Caco-2 (cell line): ENCODE measurements at regions not wholly inside any gene's neighbourhood (a gene's known extent, or its start where the extent isn't known, plus 50 kb on each side); places are given as distances from the start of the nearest gene placed in this dataset.

ENCODE experiments used
- BruUV-seq: library from RNA; stranded (reverse); fragments of 400-500 nt; replicated peaks from 2 replicates; lab custom pipeline; 2021; lab: Mats Ljungman, UMichigan
- CTCF ChIA-PET: fragments of 300-600 bp; sonication (Branson Sonifier 250); formaldehyde crosslinking; loops from one replicate; lab custom pipeline; 2022; ENCODE audit warnings: antibody characterized with exemption; lab: Charles Lee
- POLR2A ChIA-PET: fragments of 300-600 bp; sonication (Branson Sonifier 250); formaldehyde crosslinking; loops from one replicate; lab custom pipeline; 2022; ENCODE audit warnings: antibody characterized with exemption; lab: Charles Lee
- DNase-seq, 2 experiments: peaks; one replicate each; pipeline versions ENCODE4 v3.0.0 to v3.0.0-alpha.2; 2020 to 2022
- H3K27me3 ChIP-seq: replicated peaks from 2 replicates; pipeline ENCODE4 v1.6.0; 2011; ENCODE audit warnings: low read length; ENCODE audit not compliant: control insufficient read depth, insufficient read depth
- H3K36me3 ChIP-seq: 2 replicates; pipeline ENCODE4 v1.5.1; 2011; ENCODE audit warnings: low read length; ENCODE audit not compliant: control insufficient read depth, insufficient read depth
- H3K4me1 ChIP-seq: fragments of 250-450 bp; sonication (Bioruptor Pico); 2 replicates; pipeline ENCODE4 v1.5.1; 2020; ENCODE audit warnings: mild to moderate bottlenecking
- H3K4me3 ChIP-seq: 2 replicates; pipeline ENCODE4 v1.5.1; 2011; ENCODE audit warnings: low read depth, mild to moderate bottlenecking, control low read depth, low read length
- H3K9me3 ChIP-seq: fragments of 250-450 bp; sonication (Bioruptor Pico); 2 replicates; pipeline ENCODE4 v1.5.1; 2020; ENCODE audit warnings: mild to moderate bottlenecking, moderate library complexity
- H3K27ac Mint-ChIP-seq: one replicate; pipeline ENCODE4 v1.8.0; 2022; ENCODE audit warnings: mixed read lengths; ENCODE audit not compliant: unreplicated experiment
- H3K27me3 Mint-ChIP-seq: one replicate; pipeline ENCODE4 v1.8.0; 2022; ENCODE audit warnings: mixed read lengths; ENCODE audit not compliant: insufficient read depth, unreplicated experiment
- H3K36me3 Mint-ChIP-seq: one replicate; pipeline ENCODE4 v1.8.0; 2022; ENCODE audit warnings: mild to moderate bottlenecking, mixed read lengths; ENCODE audit not compliant: insufficient read depth, unreplicated experiment
- H3K4me1 Mint-ChIP-seq: one replicate; pipeline ENCODE4 v1.8.0; 2022; ENCODE audit warnings: low read depth, mixed read lengths; ENCODE audit not compliant: unreplicated experiment
- H3K4me3 Mint-ChIP-seq: one replicate; pipeline ENCODE4 v1.8.0; 2022; ENCODE audit warnings: mild to moderate bottlenecking, moderate library complexity, mixed read lengths; ENCODE audit not compliant: unreplicated experiment
- H3K9me3 Mint-ChIP-seq: one replicate; pipeline ENCODE4 v1.8.0; 2022; ENCODE audit warnings: mixed read lengths; ENCODE audit not compliant: unreplicated experiment
- intact Hi-C: fragments of 100-400 bp; cut with micrococcal nuclease; formaldehyde crosslinking; loops from one replicate; pipeline ENCODE4 v1.10.0; 2022; ENCODE audit not compliant: unreplicated experiment
- TF ChIP-seq, protein P1 (sequence below), 2 experiments: fragments of 200-600 bp in 1 of 2; IDR thresholded peaks; 1 replicate in 1 of 2; 2 replicates in 1 of 2; pipeline versions ENCODE4 v1.5.1 to v1.8.0; 2011 to 2022; ENCODE audit warnings: antibody characterized with exemption in 1 of 2, control low read depth in 1 of 2, inconsistent platforms in 1 of 2, low read depth in 1 of 2, low read length in 1 of 2, mild to moderate bottlenecking in 1 of 2, moderate library complexity in 1 of 2; ENCODE audit not compliant: insufficient read depth in 1 of 2, severe bottlenecking in 1 of 2, unreplicated experiment in 1 of 2

DNA sequence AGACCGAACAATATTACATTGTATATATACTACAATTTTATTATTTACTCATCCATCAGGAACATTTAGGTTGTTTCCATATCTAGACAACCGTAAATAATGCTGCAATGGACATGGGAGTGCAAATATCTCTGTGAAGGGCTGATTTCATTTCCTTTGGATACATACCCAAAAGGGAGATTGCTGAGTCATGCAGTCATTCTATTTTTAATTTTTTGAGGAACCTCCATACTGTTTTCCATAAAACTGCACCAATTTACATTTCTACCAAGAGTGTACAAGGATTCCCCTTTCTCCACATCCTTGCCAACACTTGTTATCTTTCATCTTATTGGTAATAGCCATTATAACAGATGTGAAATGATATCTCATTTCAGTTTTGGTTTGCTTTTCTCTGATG is 84.7 kb downstream of the SLC41A2 start:
- POLR2A ChIA-PET = no interaction called here
- TF ChIP-seq, protein P1, sequence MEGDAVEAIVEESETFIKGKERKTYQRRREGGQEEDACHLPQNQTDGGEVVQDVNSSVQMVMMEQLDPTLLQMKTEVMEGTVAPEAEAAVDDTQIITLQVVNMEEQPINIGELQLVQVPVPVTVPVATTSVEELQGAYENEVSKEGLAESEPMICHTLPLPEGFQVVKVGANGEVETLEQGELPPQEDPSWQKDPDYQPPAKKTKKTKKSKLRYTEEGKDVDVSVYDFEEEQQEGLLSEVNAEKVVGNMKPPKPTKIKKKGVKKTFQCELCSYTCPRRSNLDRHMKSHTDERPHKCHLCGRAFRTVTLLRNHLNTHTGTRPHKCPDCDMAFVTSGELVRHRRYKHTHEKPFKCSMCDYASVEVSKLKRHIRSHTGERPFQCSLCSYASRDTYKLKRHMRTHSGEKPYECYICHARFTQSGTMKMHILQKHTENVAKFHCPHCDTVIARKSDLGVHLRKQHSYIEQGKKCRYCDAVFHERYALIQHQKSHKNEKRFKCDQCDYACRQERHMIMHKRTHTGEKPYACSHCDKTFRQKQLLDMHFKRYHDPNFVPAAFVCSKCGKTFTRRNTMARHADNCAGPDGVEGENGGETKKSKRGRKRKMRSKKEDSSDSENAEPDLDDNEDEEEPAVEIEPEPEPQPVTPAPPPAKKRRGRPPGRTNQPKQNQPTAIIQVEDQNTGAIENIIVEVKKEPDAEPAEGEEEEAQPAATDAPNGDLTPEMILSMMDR (IDR thresholded peaks at IDR 0.05; ENCODE audit: insufficient read depth in 1 of 2, low read depth in 1 of 2, low read length in 1 of 2, severe bottlenecking in 1 of 2, unreplicated experiment in 1 of 2) = no peak
- CTCF ChIA-PET = no interaction called here
- Mint-ChIP-seq H3K36me3 (no peaks in the 10 kb centered on the region), H3K27ac (no peak overlapping the region), H3K4me1 (no peaks in the 10 kb centered on the region), H3K4me3 (no peak overlapping the region), H3K27me3 (no peaks in the 10 kb centered on the region), H3K9me3 (no peaks in the 10 kb centered on the region)
- no peaks in the 10 kb centered on the region for H3K9me3 ChIP-seq
- intact Hi-C loops = loop anchor here (10.0 kb wide), 2 partner anchors 139 to 181 kb away; no protein-coding TSS in a partner anchor
- no peaks in the 10 kb centered on the region for H3K4me1 ChIP-seq
- no peak for DNase-seq
- H3K4me3 ChIP-seq = no peak overlapping the region
- no TSS peak for BruUV-seq
- H3K36me3 ChIP-seq = no peaks in the 10 kb centered on the region
- no peaks in the 10 kb centered on the region for H3K27me3 ChIP-seq

DNA sequence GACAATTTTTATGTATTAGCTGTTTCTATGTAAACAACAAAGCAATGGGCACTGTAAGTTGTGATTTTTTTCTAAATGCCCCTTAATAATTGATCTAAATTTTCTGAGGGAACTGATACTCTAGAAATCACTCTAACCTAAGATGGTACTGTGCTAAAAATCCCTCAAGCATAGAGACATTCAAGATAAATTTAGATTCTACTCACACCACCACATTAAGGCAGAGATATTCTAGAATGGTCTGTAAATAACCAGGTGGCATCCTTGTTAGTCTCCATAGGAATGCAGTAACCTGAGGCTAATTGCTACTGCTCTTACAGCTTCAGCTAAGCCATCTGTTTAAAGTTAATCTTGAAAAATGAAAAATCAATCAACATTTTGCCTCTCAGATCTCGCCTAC is 87.3 kb downstream of the SLC41A2 start:
- BruUV-seq = no TSS peak
- peaks cover under 1% of the 10 kb centered on the region for H3K4me1 Mint-ChIP-seq
- no peaks in the 10 kb centered on the region for H3K36me3 Mint-ChIP-seq
- Histone ChIP-seq H3K4me1 (no peaks in the 10 kb centered on the region), H3K9me3 (no peaks in the 10 kb centered on the region), H3K36me3 (no peaks in the 10 kb centered on the region), H3K27me3 (no peaks in the 10 kb centered on the region), H3K4me3 (no peak overlapping the region)
- TF ChIP-seq, protein P1 (IDR thresholded peaks at IDR 0.05; ENCODE audit: insufficient read depth in 1 of 2, low read depth in 1 of 2, low read length in 1 of 2, severe bottlenecking in 1 of 2, unreplicated experiment in 1 of 2) = no peak
- no peak for DNase-seq
- H3K9me3 Mint-ChIP-seq = no peaks in the 10 kb centered on the region
- intact Hi-C loops = loop anchor here (10.0 kb wide), 2 partner anchors 136 to 184 kb away; no protein-coding TSS in a partner anchor
- ChIA-PET POLR2A (no interaction called here), CTCF (no interaction called here)
- H3K27ac Mint-ChIP-seq = no peak overlapping the region
- no peaks in the 10 kb centered on the region for H3K27me3 Mint-ChIP-seq
- H3K4me3 Mint-ChIP-seq = no peak overlapping the region

DNA sequence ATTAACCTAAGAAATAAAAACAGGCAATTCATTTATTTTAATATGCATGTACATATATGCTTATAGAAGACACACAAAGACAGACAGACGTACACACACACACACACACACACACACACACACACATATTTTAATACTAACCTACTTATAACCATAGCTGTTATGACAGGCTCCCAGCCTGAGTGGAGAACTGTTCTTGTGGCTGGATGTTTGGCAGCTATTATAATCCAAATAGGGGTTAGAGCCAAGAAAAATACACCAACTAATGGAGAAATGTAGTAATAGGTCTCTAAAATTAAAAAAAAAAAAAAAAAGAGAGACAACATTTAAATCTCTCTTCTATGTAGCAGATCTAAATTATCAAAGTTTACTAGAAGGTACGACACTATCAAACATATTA is 91.8 kb downstream of the SLC41A2 start:
- H3K4me1 Mint-ChIP-seq = peaks cover 13% of the 10 kb centered on the region
- no peak for DNase-seq
- ChIA-PET CTCF (no interaction called here), POLR2A (no interaction called here)
- no peaks in the 10 kb centered on the region for H3K36me3 Mint-ChIP-seq
- intact Hi-C loops = no loop called here
- TF ChIP-seq, protein P1 (IDR thresholded peaks at IDR 0.05; ENCODE audit: insufficient read depth in 1 of 2, low read depth in 1 of 2, low read length in 1 of 2, severe bottlenecking in 1 of 2, unreplicated experiment in 1 of 2) = no peak
- no peak overlapping the region for H3K27ac Mint-ChIP-seq
- no peaks in the 10 kb centered on the region for H3K9me3 Mint-ChIP-seq
- H3K27me3 Mint-ChIP-seq = no peaks in the 10 kb centered on the region
- H3K4me1 ChIP-seq = no peaks in the 10 kb centered on the region
- no TSS peak for BruUV-seq
- no peaks in the 10 kb centered on the region for H3K9me3 ChIP-seq
- no peaks in the 10 kb centered on the region for H3K36me3 ChIP-seq
- no peak overlapping the region for H3K4me3 ChIP-seq
- no peaks in the 10 kb centered on the region for H3K27me3 ChIP-seq
- H3K4me3 Mint-ChIP-seq = no peak overlapping the region
